GM23338 (cell line): ENCODE measurements at regions not wholly inside any gene's neighbourhood (a gene's known extent, or its start where the extent isn't known, plus 50 kb on each side); places are given as distances from the start of the nearest gene placed in this dataset.

Experiments used
- ATAC-seq: fragments of 200-7000 bp; cut with Tn5 transposase; 3 replicates; pipeline ENCODE4 v1.9.1; 2020
- DNase-seq: peaks from one replicate; pipeline ENCODE4 v3.0.0-alpha.2; 2015; ENCODE audit warnings: low spot score
- H2AFZ ChIP-seq: fragments of 200-600 bp; sonication (generic); 2 replicates; pipeline ENCODE4 v1.8.0; 2016; ENCODE audit warnings: antibody characterized with exemption, mild to moderate bottlenecking, moderate library complexity
- H3F3A ChIP-seq: fragments of 200-600 bp; sonication (generic); replicated peaks from 2 replicates; pipeline ENCODE4 v1.8.0; 2017; ENCODE audit warnings: antibody characterized with exemption, mixed run types, low read depth
- H3K27ac ChIP-seq: fragments of 200-600 bp; sonication (generic); 2 replicates; pipeline ENCODE4 v1.6.1; 2016; ENCODE audit warnings: low read depth
- H3K27me3 ChIP-seq: fragments of 200-600 bp; sonication (generic); 2 replicates; pipeline ENCODE4 v1.8.0; 2016; ENCODE audit warnings: mild to moderate bottlenecking, mixed run types, moderate library complexity; ENCODE audit not compliant: insufficient read depth
- H3K36me3 ChIP-seq: fragments of 200-600 bp; sonication (generic); 2 replicates; pipeline ENCODE4 v1.8.0; 2016; ENCODE audit warnings: mild to moderate bottlenecking; ENCODE audit not compliant: insufficient read depth
- H3K4me1 ChIP-seq: fragments of 200-600 bp; sonication (generic); 2 replicates; pipeline ENCODE4 v1.8.0; 2016; ENCODE audit warnings: mild to moderate bottlenecking, moderate library complexity; ENCODE audit not compliant: insufficient read depth
- H3K4me2 ChIP-seq: fragments of 200-600 bp; sonication (generic); 2 replicates; pipeline ENCODE4 v1.7.1; 2017; ENCODE audit warnings: mixed run types
- H3K4me3 ChIP-seq: fragments of 200-600 bp; sonication (generic); 2 replicates; pipeline ENCODE4 v1.6.1; 2016; ENCODE audit warnings: mixed run types
- H3K79me2 ChIP-seq: fragments of 200-600 bp; sonication (generic); replicated peaks from 2 replicates; pipeline ENCODE4 v1.8.0; 2017; ENCODE audit warnings: mild to moderate bottlenecking; ENCODE audit not compliant: insufficient read depth
- H3K9me2 ChIP-seq: fragments of 200-600 bp; sonication (generic); 2 replicates; pipeline ENCODE4 v1.8.0; 2017; ENCODE audit not compliant: insufficient read depth
- H4K20me1 ChIP-seq: fragments of 200-600 bp; sonication (generic); replicated peaks from 2 replicates; pipeline ENCODE4 v1.8.0; 2017; ENCODE audit warnings: mild to moderate bottlenecking; ENCODE audit not compliant: insufficient read depth
- H3K27ac Mint-ChIP-seq: 2 replicates; pipeline ENCODE4 v1.8.0; 2020; ENCODE audit warnings: inconsistent platforms, mild to moderate bottlenecking, moderate library complexity, mixed read lengths
- H3K27me3 Mint-ChIP-seq: 3 replicates; pipeline ENCODE4 v1.8.0; 2022; ENCODE audit warnings: low read depth, mild to moderate bottlenecking, moderate library complexity, mixed read lengths, inconsistent platforms; ENCODE audit not compliant: insufficient read depth, poor library complexity
- H3K36me3 Mint-ChIP-seq: 3 replicates; pipeline ENCODE4 v1.8.0; 2021; ENCODE audit warnings: low read depth, mild to moderate bottlenecking, inconsistent platforms, moderate library complexity, mixed read lengths
- H3K4me1 Mint-ChIP-seq: 3 replicates; pipeline ENCODE4 v1.8.0; 2020; ENCODE audit warnings: mild to moderate bottlenecking, inconsistent platforms, mixed read lengths
- H3K4me3 Mint-ChIP-seq: 3 replicates; pipeline ENCODE4 v1.8.0; 2021; ENCODE audit warnings: moderate library complexity, mild to moderate bottlenecking, inconsistent platforms, mixed read lengths
- H3K9me3 Mint-ChIP-seq: 3 replicates; pipeline ENCODE4 v1.8.0; 2020; ENCODE audit warnings: moderate library complexity, mild to moderate bottlenecking, inconsistent platforms, mixed read lengths
- CREB1 ChIP-seq: fragments of 250-450 bp; sonication (Bioruptor Pico); IDR thresholded peaks from 2 replicates; pipeline ENCODE4 v1.5.0; 2020; ENCODE audit warnings: low read depth, mild to moderate bottlenecking, moderate library complexity
- NANOG ChIP-seq: IDR thresholded peaks from 2 replicates; pipeline ENCODE4 v1.6.1; 2016; ENCODE audit warnings: antibody characterized with exemption, borderline replicate concordance
- POLR2AphosphoS5 ChIP-seq: IDR thresholded peaks from 2 replicates; pipeline ENCODE4 v1.6.1; 2016; ENCODE audit warnings: antibody characterized with exemption, low read depth
- ZNF114 ChIP-seq: fragments of 250-450 bp; sonication (Bioruptor Pico); IDR thresholded peaks from 2 replicates; pipeline ENCODE4 v1.5.0; 2020; ENCODE audit warnings: mild to moderate bottlenecking, moderate library complexity
- TF ChIP-seq, protein P1 (sequence below), 2 experiments: fragments of 200-600 bp in 1 of 2; sonication (generic) in 1 of 2; conservative IDR thresholded peaks; 2 replicates each; pipeline versions ENCODE4 v1.5.1 to v1.6.1; 2016 to 2017; ENCODE audit warnings: antibody characterized with exemption in 2 of 2, low read depth in 2 of 2, mild to moderate bottlenecking in 2 of 2, moderate library complexity in 1 of 2
- TF ChIP-seq, protein P2 (sequence below): IDR thresholded peaks from one replicate; pipeline ENCODE4 v1.6.1; 2018; ENCODE audit warnings: antibody characterized with exemption; ENCODE audit not compliant: unreplicated experiment
- TF ChIP-seq, protein P3 (sequence below): fragments of 250-450 bp; sonication (Bioruptor Pico); IDR thresholded peaks from 2 replicates; pipeline ENCODE4 v1.5.0; 2020; ENCODE audit warnings: mild to moderate bottlenecking, moderate library complexity

DNA sequence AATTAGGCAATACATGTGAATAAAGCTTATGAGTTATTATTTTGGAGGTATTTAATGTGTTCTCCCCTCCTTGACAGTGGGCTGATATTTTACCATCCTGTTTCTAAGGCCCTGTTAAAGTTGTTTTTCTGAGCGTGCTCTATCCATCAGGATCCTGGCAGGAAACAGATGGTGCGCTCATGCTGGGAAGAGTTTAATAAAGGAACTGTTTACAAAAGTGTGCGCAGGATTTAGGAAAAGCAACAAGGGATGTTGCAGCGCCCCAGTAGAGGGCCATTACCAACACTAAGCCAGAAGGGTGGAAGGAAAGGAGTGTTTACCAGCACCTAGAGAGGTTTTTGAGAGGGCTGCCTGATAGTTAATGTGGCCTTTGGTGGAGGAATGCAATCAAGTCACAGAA, 374.5 kb downstream of the KCNRG start:
- Histone ChIP-seq H3K4me1 (peaks cover 61% of the 10 kb centered on the region), H4K20me1 (no peaks in the 10 kb centered on the region), H3K9me2 (0 out of 2 replicates have a peak, but pooled peaks cover 5% of the 10 kb centered on the region), H3F3A (0 out of 2 replicates have a peak, but pooled peaks cover 4% of the 10 kb centered on the region), H2AFZ (no peak overlapping the region), H3K79me2 (no peaks in the 10 kb centered on the region), H3K36me3 (no peaks in the 10 kb centered on the region), H3K27me3 (no peaks in the 10 kb centered on the region), H3K4me2 (peak overlapping the region; percentile 41; the same call in 1 of the 2 replicates), H3K4me3 (no peak overlapping the region), H3K27ac (no peak overlapping the region)
- Mint-ChIP-seq H3K4me3 (no peak overlapping the region), H3K27me3 (peaks cover 4% of the 10 kb centered on the region), H3K36me3 (no peaks in the 10 kb centered on the region), H3K9me3 (no peaks in the 10 kb centered on the region), H3K4me1 (peaks cover 49% of the 10 kb centered on the region), H3K27ac (0 out of 2 replicates have a peak overlapping the region, but pooled peaks have one; percentile 29)
- TF ChIP-seq ZNF114 (CRISPR knock-in tag), result no peak
- TF ChIP-seq NANOG, result no peak
- TF ChIP-seq, protein P1, sequence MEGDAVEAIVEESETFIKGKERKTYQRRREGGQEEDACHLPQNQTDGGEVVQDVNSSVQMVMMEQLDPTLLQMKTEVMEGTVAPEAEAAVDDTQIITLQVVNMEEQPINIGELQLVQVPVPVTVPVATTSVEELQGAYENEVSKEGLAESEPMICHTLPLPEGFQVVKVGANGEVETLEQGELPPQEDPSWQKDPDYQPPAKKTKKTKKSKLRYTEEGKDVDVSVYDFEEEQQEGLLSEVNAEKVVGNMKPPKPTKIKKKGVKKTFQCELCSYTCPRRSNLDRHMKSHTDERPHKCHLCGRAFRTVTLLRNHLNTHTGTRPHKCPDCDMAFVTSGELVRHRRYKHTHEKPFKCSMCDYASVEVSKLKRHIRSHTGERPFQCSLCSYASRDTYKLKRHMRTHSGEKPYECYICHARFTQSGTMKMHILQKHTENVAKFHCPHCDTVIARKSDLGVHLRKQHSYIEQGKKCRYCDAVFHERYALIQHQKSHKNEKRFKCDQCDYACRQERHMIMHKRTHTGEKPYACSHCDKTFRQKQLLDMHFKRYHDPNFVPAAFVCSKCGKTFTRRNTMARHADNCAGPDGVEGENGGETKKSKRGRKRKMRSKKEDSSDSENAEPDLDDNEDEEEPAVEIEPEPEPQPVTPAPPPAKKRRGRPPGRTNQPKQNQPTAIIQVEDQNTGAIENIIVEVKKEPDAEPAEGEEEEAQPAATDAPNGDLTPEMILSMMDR (conservative IDR thresholded peaks at IDR 0.05; ENCODE audit: low read depth in 2 of 2), result no peak
- TF ChIP-seq POLR2AphosphoS5, result no peak
- no peak for TF ChIP-seq CREB1
- TF ChIP-seq, protein P2, sequence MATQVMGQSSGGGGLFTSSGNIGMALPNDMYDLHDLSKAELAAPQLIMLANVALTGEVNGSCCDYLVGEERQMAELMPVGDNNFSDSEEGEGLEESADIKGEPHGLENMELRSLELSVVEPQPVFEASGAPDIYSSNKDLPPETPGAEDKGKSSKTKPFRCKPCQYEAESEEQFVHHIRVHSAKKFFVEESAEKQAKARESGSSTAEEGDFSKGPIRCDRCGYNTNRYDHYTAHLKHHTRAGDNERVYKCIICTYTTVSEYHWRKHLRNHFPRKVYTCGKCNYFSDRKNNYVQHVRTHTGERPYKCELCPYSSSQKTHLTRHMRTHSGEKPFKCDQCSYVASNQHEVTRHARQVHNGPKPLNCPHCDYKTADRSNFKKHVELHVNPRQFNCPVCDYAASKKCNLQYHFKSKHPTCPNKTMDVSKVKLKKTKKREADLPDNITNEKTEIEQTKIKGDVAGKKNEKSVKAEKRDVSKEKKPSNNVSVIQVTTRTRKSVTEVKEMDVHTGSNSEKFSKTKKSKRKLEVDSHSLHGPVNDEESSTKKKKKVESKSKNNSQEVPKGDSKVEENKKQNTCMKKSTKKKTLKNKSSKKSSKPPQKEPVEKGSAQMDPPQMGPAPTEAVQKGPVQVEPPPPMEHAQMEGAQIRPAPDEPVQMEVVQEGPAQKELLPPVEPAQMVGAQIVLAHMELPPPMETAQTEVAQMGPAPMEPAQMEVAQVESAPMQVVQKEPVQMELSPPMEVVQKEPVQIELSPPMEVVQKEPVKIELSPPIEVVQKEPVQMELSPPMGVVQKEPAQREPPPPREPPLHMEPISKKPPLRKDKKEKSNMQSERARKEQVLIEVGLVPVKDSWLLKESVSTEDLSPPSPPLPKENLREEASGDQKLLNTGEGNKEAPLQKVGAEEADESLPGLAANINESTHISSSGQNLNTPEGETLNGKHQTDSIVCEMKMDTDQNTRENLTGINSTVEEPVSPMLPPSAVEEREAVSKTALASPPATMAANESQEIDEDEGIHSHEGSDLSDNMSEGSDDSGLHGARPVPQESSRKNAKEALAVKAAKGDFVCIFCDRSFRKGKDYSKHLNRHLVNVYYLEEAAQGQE, result no peak
- TF ChIP-seq, protein P3, sequence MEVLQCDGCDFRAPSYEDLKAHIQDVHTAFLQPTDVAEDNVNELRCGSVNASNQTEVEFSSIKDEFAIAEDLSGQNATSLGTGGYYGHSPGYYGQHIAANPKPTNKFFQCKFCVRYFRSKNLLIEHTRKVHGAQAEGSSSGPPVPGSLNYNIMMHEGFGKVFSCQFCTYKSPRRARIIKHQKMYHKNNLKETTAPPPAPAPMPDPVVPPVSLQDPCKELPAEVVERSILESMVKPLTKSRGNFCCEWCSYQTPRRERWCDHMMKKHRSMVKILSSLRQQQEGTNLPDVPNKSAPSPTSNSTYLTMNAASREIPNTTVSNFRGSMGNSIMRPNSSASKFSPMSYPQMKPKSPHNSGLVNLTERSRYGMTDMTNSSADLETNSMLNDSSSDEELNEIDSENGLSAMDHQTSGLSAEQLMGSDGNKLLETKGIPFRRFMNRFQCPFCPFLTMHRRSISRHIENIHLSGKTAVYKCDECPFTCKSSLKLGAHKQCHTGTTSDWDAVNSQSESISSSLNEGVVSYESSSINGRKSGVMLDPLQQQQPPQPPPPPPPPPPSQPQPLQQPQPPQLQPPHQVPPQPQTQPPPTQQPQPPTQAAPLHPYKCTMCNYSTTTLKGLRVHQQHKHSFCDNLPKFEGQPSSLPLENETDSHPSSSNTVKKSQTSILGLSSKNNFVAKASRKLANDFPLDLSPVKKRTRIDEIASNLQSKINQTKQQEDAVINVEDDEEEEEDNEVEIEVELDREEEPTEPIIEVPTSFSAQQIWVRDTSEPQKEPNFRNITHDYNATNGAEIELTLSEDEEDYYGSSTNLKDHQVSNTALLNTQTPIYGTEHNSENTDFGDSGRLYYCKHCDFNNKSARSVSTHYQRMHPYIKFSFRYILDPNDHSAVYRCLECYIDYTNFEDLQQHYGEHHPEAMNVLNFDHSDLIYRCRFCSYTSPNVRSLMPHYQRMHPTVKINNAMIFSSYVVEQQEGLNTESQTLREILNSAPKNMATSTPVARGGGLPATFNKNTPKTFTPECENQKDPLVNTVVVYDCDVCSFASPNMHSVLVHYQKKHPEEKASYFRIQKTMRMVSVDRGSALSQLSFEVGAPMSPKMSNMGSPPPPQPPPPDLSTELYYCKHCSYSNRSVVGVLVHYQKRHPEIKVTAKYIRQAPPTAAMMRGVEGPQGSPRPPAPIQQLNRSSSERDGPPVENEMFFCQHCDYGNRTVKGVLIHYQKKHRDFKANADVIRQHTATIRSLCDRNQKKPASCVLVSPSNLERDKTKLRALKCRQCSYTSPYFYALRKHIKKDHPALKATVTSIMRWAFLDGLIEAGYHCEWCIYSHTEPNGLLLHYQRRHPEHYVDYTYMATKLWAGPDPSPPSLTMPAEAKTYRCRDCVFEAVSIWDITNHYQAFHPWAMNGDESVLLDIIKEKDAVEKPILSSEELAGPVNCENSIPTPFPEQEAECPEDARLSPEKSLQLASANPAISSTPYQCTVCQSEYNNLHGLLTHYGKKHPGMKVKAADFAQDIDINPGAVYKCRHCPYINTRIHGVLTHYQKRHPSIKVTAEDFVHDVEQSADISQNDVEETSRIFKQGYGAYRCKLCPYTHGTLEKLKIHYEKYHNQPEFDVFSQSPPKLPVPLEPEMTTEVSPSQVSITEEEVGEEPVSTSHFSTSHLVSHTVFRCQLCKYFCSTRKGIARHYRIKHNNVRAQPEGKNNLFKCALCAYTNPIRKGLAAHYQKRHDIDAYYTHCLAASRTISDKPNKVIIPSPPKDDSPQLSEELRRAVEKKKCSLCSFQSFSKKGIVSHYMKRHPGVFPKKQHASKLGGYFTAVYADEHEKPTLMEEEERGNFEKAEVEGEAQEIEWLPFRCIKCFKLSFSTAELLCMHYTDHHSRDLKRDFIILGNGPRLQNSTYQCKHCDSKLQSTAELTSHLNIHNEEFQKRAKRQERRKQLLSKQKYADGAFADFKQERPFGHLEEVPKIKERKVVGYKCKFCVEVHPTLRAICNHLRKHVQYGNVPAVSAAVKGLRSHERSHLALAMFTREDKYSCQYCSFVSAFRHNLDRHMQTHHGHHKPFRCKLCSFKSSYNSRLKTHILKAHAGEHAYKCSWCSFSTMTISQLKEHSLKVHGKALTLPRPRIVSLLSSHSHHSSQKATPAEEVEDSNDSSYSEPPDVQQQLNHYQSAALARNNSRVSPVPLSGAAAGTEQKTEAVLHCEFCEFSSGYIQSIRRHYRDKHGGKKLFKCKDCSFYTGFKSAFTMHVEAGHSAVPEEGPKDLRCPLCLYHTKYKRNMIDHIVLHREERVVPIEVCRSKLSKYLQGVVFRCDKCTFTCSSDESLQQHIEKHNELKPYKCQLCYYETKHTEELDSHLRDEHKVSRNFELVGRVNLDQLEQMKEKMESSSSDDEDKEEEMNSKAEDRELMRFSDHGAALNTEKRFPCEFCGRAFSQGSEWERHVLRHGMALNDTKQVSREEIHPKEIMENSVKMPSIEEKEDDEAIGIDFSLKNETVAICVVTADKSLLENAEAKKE (CRISPR knock-in tag), result no peak
- no peak for DNase-seq
- no peak for ATAC-seq
